GM10266 (cell line): ENCODE measurements at regions not wholly inside any gene's neighbourhood (a gene's known extent, or its start where the extent isn't known, plus 50 kb on each side); places are given as distances from the start of the nearest gene placed in this dataset.

Experiments
- DNase-seq: peaks from one replicate; pipeline ENCODE4 v3.0.0; 2012; ENCODE audit errors: extremely low spot score
- TF ChIP-seq, protein P1 (sequence below): IDR thresholded peaks from 2 replicates; pipeline ENCODE4 v1.5.1; 2012; ENCODE audit warnings: mild to moderate bottlenecking, low read depth; ENCODE audit not compliant: control insufficient read depth, insufficient read depth; ENCODE audit errors: missing control alignments

DNA sequence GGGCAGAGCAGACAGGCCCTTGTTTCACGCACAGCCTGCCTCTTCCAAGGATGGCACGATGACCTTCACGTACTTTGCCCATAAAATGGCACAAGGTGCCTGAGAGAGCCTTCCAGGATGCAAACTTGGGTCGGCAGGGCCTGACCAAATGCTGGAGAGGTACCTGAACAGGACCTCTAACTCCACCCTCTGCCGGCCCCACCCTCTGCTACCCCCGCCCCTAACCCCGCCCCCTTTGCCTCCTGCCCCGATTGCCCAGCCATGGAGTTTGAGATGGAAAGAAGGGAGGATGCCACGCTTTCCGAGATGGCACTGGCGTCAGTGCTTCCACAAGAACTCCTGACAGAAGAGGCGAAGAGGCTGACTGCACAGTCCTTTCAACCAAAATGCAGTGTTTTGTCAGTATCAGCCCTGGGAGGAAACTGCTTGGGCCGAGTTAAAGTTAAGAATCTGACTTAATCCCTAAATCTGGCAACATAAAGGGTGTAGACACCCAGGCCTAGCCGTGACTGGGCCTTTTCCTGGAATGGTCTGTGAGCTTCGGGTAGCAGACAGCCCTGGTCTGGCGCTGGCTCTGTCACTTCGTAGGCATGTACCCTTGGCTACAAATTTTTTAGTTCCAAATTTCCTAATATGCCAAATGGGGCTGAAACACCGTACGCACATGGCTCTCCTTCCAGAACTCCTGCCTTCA, 230.3 kb upstream of the RGMA start:
- DNase-seq, result no peak

DNA sequence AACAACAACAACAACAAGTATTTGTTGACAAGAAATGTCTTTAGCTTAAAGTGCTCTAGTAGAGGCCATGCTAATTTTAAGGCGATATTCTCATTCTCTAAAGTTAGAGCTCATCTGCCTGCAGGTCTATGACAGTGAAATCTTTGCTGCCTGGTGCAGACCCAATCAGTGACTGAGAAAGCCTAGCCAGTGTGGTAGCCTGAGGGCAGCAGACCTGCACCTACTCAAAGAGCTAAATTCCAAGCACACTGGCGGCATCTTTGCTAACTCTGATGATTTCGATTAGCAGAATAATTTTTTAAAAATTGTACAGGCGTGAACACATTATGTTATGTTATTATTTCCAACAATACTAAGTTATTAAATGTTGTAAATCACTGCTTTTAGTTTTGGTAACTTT, 228.8 kb upstream of the RGMA start:
- TF ChIP-seq, protein P1, sequence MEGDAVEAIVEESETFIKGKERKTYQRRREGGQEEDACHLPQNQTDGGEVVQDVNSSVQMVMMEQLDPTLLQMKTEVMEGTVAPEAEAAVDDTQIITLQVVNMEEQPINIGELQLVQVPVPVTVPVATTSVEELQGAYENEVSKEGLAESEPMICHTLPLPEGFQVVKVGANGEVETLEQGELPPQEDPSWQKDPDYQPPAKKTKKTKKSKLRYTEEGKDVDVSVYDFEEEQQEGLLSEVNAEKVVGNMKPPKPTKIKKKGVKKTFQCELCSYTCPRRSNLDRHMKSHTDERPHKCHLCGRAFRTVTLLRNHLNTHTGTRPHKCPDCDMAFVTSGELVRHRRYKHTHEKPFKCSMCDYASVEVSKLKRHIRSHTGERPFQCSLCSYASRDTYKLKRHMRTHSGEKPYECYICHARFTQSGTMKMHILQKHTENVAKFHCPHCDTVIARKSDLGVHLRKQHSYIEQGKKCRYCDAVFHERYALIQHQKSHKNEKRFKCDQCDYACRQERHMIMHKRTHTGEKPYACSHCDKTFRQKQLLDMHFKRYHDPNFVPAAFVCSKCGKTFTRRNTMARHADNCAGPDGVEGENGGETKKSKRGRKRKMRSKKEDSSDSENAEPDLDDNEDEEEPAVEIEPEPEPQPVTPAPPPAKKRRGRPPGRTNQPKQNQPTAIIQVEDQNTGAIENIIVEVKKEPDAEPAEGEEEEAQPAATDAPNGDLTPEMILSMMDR, result no peak
- DNase-seq, result no peak

More for the DNA sequence above, 230.3 kb upstream of the RGMA start:
- TF ChIP-seq, protein P1, result no peak

DNA sequence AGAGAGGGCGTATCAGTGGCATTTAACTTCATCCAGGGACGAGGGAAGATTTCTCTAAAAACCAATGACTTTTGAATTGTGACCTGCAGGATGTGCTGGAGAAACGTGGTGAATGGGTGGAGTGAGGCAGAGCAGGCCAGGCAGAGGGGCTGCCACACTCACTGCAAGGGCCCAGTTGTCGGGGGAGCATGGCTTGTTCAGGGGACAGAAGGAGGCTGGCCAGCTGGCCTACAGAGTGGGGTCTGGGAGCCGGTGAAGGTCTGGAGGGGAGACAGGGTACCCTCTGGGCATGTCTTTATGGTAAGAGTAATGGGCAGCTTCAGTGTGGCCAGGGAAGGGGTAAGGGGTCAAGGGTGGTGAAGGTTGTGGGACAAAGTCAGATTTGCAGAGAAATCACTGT, 225.2 kb upstream of the RGMA start:
- TF ChIP-seq, protein P1, result no peak
- no peak for DNase-seq

DNA sequence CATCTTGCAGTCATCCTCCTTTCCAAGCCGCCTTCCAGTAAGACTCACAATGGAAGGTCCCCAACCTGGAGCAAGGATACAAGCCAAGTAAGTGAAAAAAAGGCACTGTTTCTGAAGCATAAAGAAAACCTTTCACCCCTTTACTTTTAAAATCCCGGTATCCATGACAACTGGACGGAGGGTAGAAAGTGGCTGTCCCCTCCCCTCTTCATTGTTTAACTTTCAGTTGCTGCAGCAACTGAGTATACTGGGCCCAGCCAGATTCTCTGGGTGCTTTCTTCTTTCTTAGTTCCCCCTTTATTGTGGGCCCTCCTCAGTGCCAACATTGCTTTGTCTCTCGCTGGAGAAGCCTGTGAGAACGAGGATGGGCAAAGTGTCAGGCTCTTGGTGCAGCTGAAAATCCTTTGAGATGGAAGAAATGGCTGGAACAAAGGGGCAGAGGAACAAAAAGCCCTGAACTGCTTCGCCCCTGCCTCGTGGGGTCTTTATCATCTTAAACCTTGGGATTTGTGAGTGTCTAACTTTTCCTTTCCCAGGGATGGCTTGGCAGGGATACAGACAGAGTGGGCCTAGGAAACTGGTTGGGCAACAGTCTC, 224.0 kb upstream of the RGMA start:
- DNase-seq, result no peak
- TF ChIP-seq, protein P1, result no peak

DNA sequence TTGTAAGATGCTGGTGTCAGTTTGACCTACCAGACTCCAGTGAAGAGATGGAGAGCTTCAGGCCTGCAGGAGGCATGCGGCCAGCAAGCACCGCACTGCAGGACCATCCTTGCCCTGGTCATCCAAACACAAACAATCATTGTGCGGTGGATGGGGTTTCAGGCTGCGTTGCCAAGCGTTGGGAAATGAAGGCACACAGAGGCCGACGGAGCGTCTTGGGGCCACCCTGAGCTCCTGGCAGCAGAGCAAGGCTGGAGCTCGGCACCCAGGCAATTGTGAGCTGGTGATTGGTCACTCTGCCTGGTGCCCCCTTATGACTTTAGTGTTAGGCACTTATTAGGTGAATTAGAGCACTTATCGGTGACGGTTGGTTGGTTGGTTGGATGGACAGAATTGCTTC, 222.6 kb upstream of the RGMA start:
- TF ChIP-seq, protein P1, result no peak
- DNase-seq, result no peak

GRCh38 chr15:93308026-93308690, 219.1 kb upstream of the RGMA start:
- TF ChIP-seq, protein P1, result no peak
- DNase-seq, result no peak

GRCh38 chr15:93307513-93307912, 218.5 kb upstream of the RGMA start:
- no peak for DNase-seq
- TF ChIP-seq, protein P1, result no peak
